SHP77 (cell line): ENCODE measurements at regions not wholly inside any gene's neighbourhood (a gene's known extent, or its start where the extent isn't known, plus 50 kb on each side); places are given as distances from the start of the nearest gene placed in this dataset.
"Not testable (repeated sequence)": the region's sequence is repeated elsewhere in the genome, so short reads cannot be mapped to it uniquely, and the experiment has no call there.

Experiments used
- DNase-seq, 2 experiments: peaks; one replicate each; lab custom pipeline; 2025; lab: John Stamatoyannopoulos, UW

DNA sequence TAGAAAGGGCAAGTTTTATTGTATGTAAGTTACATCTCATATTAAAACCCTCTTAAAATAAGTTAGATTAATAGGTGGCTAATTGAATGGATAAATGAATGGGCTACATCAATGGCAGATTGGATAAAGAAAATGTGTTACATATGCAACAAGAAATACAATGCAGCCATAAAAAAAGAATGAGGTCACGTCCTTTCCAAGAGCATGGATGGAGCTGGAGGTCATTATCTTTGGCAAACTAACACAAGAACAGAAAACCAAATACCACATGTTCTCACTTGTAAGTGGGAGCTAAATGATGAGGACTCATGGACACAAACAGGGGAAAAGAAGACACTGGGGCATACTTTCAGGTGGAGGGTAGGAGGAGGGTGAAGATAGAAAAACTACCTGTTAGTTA, 182.2 kb upstream of the GNAI1 start:
- DNase-seq, result no peak

- no peak for DNase-seq
Measured at GRCh38 chr7:79951415-79951814, 183.2 kb upstream of the GNAI1 start.

DNA sequence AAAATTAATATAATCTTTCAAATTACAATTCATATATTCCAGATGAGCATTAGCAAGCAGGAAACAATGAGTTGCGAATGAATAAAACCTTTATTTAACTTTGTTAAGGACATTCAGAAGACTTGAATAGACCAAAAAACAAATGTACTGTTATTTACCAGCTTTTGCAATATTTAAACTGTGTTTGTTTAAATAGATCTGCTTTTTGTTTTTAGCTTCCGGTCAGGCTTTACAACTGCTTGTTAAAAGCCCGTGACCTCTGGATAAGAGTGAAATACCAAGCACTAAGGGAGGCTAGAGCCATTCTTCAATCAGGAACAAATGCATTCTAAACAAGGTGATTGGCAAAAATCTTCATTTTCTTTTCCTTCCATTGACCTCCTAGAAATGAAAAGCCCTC, 184.9 kb upstream of the GNAI1 start:
- no peak for DNase-seq

GRCh38 chr7:79936281-79936983, 198.2 kb upstream of the GNAI1 start:
- no peak for DNase-seq

DNA sequence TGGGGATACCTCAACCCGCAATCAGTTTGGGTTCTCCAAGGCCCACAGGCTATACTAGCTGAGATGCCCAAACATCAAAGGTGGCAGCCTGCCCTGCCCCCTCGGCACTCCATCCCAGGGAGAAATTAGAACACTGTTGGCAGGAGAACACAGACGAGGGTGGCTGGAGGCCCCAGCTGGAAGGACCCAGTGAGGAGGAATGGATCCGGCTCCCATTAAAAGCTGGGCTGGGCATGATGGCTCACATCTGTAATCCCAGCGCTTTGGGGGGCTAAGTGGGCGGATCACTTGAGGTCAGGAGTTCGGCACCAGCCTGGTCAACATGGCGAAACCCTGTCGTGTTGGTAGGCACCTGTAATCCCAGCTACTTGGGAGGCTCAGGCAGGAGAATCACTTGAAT, 199.9 kb upstream of the GNAI1 start:
- no peak for DNase-seq

- no peak for DNase-seq
Measured at GRCh38 chr7:79933144-79933543, 201.5 kb upstream of the GNAI1 start.

DNA sequence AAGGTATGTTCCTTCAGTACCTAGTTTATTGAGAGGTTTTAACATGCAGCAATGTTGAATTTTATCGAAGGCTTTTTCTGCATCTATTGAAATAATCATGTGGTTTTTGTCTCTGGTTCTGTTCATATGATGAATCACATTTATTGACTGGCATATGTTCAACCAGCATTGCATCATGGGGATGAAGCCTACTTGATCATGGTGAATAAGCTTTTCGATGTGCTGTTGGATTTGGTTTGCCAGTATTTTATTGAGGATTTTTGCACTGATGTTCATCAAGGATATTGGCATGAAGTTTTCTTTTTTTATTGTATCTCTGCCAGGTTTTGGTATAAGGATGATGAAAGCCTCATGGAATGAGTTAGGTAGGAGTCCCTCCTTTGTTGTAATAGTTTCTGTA, 204.0 kb upstream of the GNAI1 start:
- DNase-seq, result no peak

DNA sequence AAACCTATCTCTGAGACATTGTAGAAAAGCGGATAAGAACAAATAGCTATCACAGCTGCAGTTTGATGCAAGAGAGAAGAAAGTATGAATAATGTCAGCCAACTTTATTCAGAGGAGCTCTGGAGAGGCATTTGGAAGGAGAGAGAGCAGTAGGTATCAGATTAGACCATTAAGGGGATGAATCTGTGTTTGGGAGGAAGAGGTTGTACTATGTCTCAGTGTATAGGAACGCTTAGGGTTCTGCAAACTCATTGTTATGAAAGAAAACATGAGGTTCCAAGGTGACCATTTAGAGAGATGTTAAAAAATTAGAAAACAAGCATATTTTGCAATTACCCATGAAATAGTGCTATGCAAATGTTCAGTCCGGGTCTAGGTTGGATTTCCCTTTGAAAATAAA, 207.5 kb upstream of the GNAI1 start:
- DNase-seq, result no peak

DNA sequence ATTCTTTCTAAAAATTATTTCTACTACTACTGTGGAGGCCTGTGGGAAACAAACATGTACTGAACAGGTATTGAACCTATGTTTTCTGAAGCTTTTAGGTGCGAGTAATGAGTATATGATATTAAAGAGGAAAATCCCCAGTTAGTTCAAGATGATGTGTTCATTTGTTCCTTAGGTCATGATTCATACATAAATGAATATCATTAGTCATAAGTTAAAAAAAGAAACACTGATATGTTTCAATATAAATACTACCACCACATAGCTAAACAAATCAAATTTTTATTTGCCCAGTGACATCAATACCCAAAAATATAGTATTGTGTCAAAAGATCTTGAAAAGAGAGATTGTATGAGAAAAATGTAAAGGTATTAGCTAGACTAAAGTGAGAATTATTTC, 210.7 kb upstream of the GNAI1 start:
- DNase-seq, result no peak

DNA sequence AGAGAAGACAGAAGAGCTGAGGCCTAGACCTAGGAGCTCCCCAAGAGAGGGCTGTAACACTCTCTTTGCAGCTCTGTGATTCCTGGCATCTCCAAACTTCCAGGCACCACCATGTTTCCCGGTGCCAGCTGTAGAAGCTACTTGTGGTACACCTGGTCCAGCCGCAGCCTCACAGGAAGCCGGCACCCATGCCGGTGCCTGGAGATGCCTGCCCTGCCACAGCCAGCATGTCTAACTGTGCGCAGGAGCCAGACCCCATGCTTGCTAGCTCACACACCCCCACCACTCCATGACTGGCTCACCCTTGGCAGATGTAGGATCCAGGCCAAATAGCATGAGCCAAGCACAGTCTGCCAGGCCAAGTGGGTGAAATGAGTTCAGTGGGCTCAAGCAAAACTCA, 211.7 kb upstream of the GNAI1 start:
- no peak for DNase-seq

GRCh38 chr7:79921976-79922375, 212.7 kb upstream of the GNAI1 start:
- DNase-seq, result no peak

DNA sequence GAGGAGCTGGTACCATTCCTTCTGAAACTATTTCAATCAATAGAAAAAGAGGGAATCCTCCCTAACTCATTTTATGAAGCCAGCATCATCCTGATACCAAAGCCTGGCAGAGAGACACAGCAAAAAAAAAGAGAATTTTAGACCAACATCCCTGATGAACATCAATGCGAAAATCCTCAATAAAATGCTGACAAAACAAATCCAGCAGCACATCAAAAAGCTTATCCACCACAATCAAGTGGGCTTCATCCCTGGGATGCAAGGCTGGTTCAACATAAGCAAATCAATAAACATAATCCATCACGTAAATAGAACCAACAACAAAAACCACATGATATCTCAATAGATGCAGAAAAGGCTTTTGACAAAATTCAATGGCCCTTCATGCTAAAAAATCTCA, 216.0 kb upstream of the GNAI1 start:
- DNase-seq, result not testable (repeated sequence)

DNA sequence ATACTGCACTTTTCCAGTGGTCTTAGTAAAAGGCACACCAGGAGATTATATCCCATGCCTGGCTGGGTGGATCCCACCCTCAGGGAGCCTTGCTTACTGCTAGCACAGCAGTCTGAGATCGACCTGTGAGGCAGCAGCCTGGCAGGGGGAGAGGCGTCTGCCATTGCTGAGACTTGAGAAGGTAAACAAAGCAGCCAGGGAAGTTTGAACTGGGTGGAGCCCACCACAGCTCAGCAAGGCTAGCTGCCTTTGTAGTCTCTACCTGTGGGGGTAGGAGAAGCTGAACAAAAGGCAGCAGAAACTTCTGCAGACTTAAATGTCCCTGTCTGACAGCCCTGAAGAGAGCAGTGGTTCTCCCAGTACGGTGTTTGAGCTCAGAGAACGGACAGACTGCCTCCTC, 219.3 kb upstream of the GNAI1 start:
- DNase-seq, result not testable (repeated sequence)

DNA sequence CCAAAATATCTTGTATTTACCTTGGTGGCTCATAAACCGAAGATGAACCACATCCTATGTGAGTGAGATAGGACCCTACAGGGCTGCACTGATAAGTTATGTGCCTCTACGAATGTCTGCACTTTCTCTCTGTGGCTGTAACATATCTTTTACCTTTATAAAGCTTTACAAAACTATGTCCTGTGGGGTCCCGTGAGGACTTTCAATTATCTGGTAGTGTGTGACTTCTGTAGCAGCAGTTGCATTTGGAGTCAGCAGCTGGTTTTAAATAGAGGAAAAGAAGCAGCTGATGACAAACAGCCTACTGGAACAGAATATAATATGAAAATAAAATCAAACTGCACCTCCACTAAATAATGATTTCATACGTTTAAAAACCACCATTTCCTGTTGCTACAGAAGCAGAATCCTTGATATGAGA, 222.4 kb upstream of the GNAI1 start:
- no peak for DNase-seq

DNA sequence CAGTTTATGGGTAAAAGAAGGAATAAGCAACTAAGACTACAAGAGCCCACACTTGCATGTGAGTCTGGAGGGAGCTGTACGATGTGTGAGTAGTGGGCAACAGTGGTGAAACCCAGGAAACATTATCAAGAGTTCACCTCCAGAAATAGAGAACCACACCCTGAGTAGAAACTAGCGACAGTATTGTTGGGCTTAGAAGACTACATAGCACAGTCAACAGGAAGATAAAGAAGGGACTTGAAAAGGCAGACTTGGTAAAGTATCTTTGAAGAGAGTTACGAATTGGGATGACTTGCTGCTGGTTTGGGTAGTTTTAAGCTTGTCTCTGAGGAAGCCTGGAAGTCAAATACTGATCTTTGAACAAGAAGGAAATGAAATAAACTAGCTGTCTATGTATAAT, 223.2 kb upstream of the GNAI1 start:
- DNase-seq, result no peak

DNA sequence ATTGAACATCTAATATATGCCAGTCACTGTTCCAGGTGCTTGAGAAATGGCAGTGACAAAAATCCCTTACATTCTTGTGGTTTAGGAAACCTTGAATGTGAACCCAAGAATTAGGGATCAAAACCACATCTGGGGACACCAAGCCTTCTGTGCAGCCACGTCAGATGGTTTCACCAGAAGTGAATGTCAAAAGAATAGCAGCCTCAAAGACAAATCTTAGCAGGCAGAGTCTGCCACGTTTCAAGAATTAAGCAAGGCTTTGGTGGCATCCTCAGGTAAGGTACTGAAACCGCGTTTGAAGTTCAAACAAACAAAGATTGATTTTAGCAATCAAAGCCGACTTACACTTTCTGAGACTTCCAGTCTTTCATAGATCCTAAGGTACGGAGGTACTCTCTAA, 225.5 kb upstream of the GNAI1 start:
- no peak for DNase-seq

GRCh38 chr7:79897166-79897565, 237.5 kb upstream of the GNAI1 start:
- DNase-seq, result no peak

DNA sequence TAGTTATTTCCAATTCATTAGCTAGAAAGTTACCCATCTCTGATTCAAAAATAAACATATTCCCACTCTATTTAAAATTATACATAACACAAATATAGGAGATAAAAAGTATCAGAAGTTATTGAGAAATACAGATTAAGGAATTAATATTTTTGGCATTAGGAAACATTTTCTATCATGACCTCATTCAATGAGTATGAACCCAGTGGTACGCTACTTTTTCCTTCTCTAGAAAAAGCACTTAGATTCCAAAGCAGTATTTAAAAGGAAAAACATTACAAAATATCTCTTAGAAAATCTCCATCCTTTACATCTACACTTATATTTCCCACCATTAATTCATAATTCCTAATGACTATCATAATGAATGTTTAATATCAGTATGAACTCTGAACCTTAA, 240.6 kb upstream of the GNAI1 start:
- no peak for DNase-seq

GRCh38 chr7:79882922-79883321, 251.7 kb upstream of the GNAI1 start:
- DNase-seq, result no peak

GRCh38 chr7:79880312-79880711, 254.3 kb upstream of the GNAI1 start:
- DNase-seq, result peak; percentile 5 to 19

DNA sequence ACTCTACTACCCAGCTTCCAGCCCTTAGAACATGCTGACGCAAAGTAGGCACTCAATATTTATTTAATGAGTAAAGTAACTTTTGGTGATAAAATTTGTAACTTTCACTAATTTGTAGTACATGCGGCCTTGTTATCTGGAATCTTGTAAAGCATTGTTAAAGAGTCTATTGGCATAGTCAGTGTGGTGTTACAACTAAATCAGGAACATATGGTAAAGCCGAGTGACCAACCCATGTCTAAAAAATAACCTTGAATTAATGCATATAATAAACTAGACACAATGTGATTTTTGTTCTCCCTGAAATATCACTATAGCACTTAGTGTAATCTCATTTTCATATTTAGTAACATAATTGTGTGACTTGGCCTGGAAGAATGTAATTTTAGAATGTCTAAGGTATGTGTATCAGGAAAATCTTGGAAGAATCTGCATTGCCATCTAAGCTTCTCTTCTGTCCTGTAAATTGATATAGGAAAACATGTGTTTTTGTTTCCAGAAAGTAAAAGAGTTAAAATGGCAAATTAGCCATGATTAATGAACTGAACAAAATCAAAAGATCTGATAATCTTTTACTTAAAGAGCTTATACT, 256.7 kb upstream of the GNAI1 start:
- no peak for DNase-seq

GRCh38 chr7:79876848-79877252, 257.8 kb upstream of the GNAI1 start:
- no peak for DNase-seq

DNA sequence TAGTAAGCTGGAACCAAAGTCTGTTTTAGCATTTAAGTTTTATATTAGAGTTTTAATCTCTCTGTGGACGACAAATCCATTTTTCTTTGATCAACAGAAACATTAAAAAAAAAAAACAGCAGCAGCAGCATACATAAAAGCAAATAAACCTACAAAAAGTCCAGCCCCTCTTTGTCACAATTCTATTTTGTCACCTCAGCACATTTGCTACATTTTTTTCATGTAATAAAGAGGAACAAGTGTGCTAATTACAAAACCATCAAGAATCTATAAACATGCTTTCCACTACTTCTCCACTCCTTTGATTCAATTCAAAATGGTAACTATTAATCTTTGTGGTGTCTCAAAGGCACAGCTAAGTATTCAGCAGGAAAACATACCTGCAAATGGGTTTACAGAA, 259.8 kb upstream of the GNAI1 start:
- DNase-seq, result no peak

GRCh38 chr7:79872176-79872575, 262.5 kb upstream of the GNAI1 start:
- no peak for DNase-seq
